GM12872 (cell line): ENCODE measurements at regions not wholly inside any gene's neighbourhood (a gene's known extent, or its start where the extent isn't known, plus 50 kb on each side); places are given as distances from the start of the nearest gene placed in this dataset.

Experiments
- TF ChIP-seq, protein P1 (sequence below): IDR thresholded peaks from 3 replicates; pipeline ENCODE4 v1.5.1; 2011; ENCODE audit warnings: low read depth, mild to moderate bottlenecking, low read length, moderate library complexity; ENCODE audit not compliant: insufficient read depth

DNA sequence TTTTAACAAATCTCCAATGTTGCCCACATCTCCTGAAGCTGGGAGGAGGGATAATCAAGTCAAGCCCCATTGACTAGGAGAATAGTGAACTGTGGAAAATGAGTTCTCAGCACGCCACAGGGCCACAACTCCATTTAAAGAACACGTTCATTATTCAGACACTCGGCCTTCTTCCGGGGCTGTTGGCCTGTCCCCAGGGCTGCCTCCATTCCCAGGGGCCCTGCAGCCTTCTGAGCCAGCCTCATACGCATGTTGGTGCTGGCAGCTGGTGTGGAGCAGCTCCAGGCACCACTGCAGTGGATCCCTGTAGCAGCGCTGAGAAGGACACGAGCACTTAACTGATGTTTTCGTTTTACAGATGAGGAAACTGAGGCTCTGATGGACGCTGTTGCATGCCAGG, 87.5 kb upstream of the RCN1 start:
- TF ChIP-seq, protein P1, sequence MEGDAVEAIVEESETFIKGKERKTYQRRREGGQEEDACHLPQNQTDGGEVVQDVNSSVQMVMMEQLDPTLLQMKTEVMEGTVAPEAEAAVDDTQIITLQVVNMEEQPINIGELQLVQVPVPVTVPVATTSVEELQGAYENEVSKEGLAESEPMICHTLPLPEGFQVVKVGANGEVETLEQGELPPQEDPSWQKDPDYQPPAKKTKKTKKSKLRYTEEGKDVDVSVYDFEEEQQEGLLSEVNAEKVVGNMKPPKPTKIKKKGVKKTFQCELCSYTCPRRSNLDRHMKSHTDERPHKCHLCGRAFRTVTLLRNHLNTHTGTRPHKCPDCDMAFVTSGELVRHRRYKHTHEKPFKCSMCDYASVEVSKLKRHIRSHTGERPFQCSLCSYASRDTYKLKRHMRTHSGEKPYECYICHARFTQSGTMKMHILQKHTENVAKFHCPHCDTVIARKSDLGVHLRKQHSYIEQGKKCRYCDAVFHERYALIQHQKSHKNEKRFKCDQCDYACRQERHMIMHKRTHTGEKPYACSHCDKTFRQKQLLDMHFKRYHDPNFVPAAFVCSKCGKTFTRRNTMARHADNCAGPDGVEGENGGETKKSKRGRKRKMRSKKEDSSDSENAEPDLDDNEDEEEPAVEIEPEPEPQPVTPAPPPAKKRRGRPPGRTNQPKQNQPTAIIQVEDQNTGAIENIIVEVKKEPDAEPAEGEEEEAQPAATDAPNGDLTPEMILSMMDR = no peak

DNA sequence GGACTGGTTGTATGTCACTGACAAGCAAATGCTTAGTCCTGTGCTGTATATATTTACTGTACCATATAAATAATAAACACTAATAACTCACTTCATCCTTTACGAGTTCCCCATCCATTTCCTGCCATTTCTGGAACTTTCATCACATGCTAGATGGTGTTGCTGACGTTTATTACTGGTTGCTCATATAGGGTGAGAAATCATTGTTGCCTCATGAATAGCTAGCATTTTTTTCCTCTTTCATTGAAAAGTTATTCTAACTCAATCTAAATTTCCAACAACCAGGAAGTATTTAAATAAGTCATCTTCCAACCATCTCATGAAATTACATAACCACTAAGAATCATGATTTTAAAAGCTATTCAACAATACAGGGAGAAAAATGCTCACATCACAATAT, 88.6 kb upstream of the RCN1 start:
- TF ChIP-seq, protein P1 = no peak

DNA sequence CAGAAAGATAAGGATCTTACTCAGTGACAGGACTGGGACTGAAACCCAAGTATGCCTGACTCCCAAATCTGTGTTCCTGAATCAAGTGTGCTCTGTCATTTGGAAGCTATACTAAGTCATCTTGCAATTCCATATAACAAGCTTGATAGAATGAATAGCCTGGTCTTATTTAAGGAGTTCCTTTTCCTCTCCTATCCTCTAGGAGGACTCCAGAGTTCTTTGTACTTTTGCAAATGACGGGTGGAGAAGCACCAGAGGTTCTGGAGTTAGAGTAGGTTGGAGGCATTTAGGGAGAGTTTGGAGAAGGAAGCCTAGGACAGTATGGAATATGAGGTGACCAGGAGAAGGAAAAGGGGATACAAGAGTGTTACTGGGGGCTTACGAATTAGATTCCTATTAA, 92.9 kb upstream of the RCN1 start:
- TF ChIP-seq, protein P1 = no peak

DNA sequence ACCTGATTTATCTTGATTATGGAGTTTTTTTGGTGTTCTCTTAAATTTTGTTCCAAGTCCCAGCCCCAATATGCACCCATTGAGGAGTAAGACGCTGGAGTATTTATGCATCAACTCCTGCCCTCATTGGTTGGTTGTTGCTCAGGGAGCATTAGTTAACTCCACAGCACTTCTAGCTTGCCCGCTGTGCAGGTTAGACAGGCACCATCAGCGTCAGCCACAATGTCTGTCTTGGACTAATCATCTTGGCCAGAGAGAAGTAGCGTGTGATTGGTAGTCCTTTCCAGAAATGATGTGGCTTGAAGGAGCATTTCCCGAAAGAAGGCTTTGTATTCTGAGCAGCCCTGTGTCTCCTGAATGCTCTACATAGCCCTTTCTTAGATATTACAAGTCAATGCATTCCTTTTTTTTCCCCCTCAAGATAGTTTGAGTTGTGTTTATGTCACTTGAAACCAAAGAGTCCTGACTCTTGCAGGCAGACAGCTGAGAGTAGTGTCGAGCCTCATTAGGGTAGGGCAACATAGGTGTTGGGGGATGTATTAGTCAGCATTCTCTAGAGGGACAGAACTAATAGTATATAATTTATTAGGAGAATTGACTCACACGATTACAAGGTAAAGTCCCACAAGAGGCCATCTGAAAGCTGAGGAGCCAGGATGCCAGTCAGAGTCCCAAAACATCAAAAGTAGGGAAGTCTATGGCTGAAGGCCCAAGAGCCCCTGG, 94.6 kb upstream of the RCN1 start:
- TF ChIP-seq, protein P1 = no peak

DNA sequence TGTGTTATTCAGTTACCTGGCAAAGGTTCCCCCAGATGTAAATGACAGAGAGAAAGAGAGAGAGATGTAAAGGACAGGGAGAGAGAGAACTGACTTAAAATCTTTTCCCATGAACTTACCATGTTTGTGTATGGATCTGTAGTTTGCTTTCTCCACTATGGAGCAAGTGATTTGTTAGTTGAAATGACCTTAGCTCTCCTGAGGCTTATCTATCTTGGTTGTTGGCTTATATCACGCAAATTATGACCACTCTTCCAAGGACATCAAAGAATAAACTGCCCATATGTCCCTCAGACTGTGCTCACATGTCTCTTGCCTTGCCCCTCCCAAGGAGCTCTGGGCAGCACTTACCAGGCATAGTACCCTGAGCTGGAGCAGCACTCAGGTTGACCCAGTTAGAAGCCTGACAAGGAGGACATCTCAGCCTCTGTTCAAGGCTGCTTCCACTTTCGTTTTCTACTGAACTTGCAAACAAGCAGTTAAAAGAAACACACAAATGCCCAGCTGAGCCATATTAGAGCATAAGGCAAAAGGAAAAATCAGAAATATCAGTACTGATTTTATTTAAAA, 95.3 kb upstream of the RCN1 start:
- TF ChIP-seq, protein P1 = no peak

DNA sequence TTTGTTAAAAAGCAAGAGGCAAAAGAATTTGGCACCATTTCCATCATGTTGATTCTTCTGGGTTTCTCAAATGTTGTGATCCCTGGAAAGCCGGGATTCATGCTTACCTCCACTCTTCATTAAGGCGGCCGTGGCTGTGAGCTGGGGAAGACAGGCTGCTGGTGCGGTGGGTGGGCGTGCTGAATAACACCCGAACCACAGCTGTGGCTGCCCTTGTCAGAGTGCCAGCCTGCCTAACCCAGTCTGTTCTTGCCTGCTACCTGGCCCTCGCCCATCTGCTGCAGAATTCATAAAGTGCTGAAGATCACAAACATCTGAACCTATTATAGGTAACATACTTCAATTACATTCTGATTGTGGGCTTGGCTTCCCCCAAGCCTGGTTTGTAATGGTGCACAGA, 95.8 kb upstream of the RCN1 start:
- TF ChIP-seq, protein P1 = no peak

DNA sequence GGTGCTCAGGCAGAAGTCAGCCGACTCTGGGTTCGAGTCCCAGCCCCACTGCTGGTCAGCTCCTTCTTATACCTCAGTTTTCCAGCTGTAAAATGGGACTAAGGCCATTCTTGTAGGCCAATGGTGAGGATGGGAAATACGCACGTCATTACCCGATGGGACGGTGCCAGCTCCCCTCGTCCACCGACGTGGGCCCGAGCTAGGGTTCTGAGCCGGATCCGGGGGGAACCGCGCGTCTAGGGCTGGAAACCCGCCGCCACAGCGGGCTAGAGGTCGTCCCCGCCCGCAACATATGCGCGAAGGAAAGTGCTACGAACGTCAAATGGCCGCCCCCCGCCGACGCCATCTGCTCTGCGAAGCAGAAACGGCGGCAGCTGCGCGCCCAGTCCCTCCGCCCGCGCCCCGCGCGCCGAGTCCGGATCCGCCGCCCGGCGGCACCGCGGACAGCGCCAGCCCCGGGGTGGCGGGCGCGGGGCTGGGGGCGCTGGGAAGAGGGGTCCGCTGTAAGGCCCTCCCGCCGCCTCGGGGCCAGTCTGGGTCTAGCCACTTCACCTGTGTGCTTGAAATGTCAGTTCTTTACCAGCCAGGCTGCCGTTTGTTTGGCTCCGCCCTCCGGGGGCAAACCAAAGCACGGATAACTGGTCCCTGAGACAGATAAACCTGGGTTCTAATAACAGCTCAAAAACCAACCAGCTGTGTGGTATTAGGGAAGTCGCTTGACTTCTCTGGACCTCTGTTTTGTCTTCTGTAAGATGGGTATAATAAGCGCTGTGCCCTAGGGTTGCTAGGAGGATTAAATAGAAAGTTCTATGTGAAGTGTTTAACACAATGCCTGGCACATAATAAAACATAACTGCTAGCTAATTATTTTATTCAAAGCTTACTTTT, 103.5 kb upstream of the RCN1 start:
- TF ChIP-seq, protein P1 = no peak
